NCI-H1092 (cell line): ENCODE measurements at regions not wholly inside any gene's neighbourhood (a gene's known extent, or its start where the extent isn't known, plus 50 kb on each side); places are given as distances from the start of the nearest gene placed in this dataset.
"Not testable (repeated sequence)": the region's sequence is repeated elsewhere in the genome, so short reads cannot be mapped to it uniquely, and the experiment has no call there.

Experiments
- DNase-seq: peaks from one replicate; lab custom pipeline; 2025; lab: John Stamatoyannopoulos, UW

DNA sequence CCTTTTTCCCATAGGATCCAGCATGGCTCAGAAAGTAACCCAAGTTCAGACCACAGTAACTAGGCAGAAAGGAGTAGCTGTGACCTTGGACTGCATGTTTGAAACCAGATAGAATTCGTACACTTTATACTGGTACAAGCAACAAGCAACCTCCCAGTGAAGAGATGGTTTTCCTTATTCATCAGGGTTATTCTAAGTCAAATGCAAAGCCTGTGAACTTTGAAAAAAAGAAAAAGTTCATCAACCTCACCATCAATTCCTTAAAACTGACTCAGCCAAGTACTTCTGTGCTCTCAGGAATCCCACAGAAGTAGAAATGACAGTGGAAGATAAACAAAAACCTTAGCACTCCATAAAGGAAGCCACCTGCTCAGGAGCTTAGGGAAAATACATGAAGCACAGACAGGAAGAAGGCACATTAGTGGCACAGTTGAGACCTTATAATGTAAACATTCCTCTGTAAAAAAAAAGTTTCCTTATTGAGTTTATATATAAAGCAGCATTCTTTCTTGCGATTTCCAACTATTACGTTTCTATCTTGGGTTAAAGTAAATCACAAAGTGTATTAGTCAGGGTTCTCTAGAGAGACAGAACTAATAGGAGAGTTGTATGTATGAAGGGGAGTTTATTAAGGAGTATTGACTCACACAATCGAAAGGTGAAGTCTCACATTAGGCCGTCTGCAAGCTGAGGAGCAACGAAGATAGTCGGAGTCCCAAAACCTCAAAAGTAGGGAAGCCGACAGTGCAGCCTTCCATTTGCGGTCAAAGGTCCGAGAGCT is 398.4 kb downstream of the DAD1 start:
- no peak for DNase-seq

DNA sequence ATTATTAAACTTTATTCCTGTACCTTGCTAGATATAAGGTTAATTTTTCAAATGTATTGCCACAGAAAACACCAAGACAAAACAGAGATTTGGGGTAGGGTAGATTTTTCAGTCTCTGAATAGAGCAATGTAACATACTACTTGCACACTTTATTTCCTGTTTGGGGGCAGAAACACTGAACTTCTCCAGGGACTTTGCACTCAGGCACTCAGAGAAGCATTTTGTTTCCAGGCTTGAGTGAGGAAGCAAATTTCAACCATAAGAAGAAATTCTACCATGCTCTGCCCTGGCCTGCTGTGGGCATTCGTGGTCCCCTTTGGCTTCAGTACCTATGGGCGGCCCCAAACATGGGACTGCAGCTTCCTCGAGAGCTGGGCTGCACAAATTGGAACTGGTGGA is 399.1 kb downstream of the DAD1 start:
- no peak for DNase-seq

- DNase-seq = no peak
Measured at GRCh38 chr14:22188318-22188717, 400.7 kb downstream of the DAD1 start.

DNA sequence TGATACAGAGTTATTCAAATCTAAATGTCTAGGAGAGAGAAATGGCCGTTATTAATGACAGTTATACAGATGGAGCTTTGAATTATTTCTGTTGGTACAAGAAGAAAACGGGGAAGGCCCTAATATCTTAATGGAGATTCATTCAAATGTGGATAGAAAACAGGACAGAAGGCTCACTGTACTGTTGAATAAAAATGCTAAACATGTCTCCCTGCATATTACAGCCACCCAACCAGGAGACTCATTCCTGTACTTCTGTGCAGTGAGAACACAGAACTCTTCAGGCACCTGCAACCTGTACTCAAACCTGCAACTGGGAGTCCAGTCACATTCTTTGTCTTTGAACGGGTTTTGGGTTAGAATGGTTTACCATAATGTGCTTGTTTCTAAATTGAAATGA is 403.2 kb downstream of the DAD1 start:
- DNase-seq = no peak

- DNase-seq = no peak
Measured at GRCh38 chr14:22185191-22185590, 403.8 kb downstream of the DAD1 start.

DNA sequence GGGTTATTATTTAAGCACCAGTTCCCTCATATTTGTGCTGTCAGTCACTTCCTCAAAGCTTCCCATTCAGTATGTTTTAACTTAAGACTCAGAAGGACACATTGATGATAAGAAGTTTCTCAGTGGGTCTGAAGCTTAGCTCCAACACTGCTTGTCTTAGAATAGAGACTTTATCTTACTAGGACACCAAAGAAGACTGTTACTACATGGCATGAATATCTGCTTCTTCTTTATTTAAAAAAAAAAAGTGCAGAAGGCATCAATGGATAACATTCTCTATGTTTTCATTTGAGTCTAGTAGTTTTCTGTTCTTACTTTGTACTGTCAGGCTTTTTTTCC is 404.2 kb downstream of the DAD1 start:
- DNase-seq = no peak

GRCh38 chr14:22184157-22184829 is 404.7 kb downstream of the DAD1 start:
- no peak for DNase-seq

DNA sequence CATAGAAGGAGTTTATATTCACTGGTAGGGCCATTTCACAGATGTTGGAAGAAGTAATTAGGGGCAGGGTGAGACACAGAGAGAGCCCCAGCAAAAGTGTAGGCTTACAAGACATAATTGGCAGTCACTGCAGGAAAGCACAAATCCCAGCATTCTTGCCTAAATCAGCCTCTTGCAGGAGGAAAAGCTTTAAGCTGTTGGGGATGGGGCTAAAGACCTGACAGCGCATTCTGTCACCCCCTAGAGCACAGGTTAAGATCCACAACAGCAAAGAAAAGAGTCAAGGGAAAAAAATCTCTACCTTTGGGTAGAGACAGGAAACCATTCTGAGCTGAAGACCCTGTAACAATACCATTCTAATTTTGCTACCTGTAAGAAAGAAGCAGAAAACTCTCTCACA is 409.0 kb downstream of the DAD1 start:
- no peak for DNase-seq

GRCh38 chr14:22179190-22179589 is 409.8 kb downstream of the DAD1 start:
- DNase-seq = no peak

DNA sequence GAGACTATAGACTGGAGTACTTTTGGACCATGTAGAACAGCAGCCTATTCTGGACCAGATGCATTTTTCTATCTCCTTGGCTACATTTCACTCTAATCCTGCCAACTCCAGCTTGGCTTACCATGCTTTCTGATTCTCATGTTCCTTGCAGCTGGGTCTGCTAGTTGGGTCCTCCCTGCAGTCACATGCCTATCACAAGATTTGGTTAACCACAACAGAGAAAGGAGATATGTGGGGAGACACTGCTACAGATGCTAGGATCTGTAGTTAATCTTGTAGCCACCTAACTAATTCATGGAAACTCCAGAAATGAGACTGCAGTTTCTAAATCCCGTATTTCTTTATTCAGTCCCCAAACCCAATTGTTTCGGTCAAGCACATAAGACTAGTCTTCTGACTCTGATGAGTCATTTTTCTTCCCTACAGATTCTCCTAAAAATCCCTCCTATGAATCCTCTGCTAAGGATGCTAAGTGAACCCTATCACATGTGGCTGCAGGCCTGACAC is 410.6 kb downstream of the DAD1 start:
- DNase-seq = no peak

- DNase-seq = no peak
Measured at GRCh38 chr14:22177870-22178269, 411.2 kb downstream of the DAD1 start.

- DNase-seq = no peak
Measured at GRCh38 chr14:22176957-22177356, 412.1 kb downstream of the DAD1 start.

GRCh38 chr14:22175278-22175558 is 413.8 kb downstream of the DAD1 start:
- DNase-seq = not testable (repeated sequence)

GRCh38 chr14:22174412-22175277 is 414.4 kb downstream of the DAD1 start:
- DNase-seq = no peak

- DNase-seq = no peak
Measured at GRCh38 chr14:22168092-22168955, 420.7 kb downstream of the DAD1 start.

DNA sequence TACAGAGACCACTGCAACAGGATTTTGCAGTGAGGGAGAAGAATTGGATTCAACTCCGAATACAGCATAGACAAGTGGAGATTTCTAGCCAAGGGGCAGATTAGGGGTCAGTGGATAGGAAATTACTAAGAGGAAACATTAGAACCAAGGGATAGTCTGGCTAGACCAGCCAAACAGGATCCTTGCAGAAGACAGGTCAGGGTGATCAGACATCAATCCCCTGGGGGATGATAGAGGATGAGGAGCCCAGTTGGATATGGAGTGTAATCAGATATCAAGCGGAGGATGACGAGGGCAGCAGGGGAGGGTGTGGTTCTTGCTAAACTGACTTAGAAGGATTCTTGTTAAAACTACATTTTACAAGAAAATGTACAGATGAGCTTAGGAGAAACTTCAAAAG is 424.4 kb downstream of the DAD1 start:
- DNase-seq = no peak

DNA sequence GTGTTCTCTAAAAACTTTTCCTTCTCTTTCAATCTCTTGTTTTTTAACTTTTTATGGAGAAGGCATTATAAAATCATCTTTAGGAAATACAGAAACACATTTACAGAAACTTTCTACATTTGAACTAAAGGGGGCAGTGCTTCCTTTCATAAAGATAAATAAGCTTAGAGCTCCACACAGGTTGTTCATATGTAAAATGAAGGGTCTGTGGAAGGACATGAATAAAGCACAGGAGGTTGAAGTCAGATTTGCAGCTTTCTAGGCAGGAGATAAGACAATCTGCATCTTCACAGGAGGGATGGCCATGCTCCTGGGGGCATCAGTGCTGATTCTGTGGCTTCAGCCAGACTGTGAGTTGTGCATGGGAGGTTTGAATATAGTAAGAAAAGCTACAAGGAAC is 426.0 kb downstream of the DAD1 start:
- DNase-seq = no peak

DNA sequence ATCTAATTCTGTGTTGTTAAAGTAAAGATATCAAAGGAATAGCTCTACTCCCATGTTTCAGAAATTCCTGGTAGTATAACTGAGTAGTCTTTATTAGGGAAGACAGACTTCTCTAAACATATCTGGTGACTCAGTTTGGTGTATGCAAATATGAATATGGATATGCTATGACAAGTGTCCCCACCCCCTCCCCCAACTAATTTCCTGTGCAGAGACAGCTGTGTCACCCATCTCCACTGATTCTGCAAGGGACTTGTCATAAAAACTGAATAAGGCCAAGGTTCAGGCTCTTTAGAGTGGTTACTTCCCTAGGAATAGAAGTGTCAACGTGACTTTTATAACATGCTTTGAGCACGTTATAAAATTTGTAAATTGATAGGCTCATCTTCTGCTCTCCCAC is 429.1 kb downstream of the DAD1 start:
- no peak for DNase-seq

GRCh38 chr14:22159099-22159498 is 429.9 kb downstream of the DAD1 start:
- DNase-seq = no peak

- no peak for DNase-seq
Measured at GRCh38 chr14:22158560-22158959, 430.5 kb downstream of the DAD1 start.

GRCh38 chr14:22155571-22155970 is 433.5 kb downstream of the DAD1 start:
- no peak for DNase-seq

GRCh38 chr14:22152903-22153302 is 436.1 kb downstream of the DAD1 start:
- DNase-seq = no peak
